Stimulated activated naive CD8-positive, alpha-beta T cell treated with anti-CD3 and anti-CD28 coated beads, Interleukin-15, Interleukin-2, amounts not matched to agents 100 ng/mL and 50 ng/mL, for 24 hours (primary cell): ENCODE measurements at regions not wholly inside any gene's neighbourhood (a gene's known extent, or its start where the extent isn't known, plus 50 kb on each side); places are given as distances from the start of the nearest gene placed in this dataset.
"Not testable (repeated sequence)": the region's sequence is repeated elsewhere in the genome, so short reads cannot be mapped to it uniquely, and the experiment has no call there.

ENCODE experiments used
- H3K27ac Mint-ChIP-seq: one replicate; pipeline ENCODE4 v1.8.0; 2021; ENCODE audit warnings: mild to moderate bottlenecking, mixed read lengths
- H3K27me3 Mint-ChIP-seq: one replicate; pipeline ENCODE4 v1.8.0; 2021; ENCODE audit warnings: mixed read lengths
- H3K36me3 Mint-ChIP-seq: one replicate; pipeline ENCODE4 v1.8.0; 2021; ENCODE audit warnings: low read depth, mixed read lengths
- H3K4me1 Mint-ChIP-seq: one replicate; pipeline ENCODE4 v1.8.0; 2021; ENCODE audit warnings: low read depth, mixed read lengths
- H3K4me3 Mint-ChIP-seq: one replicate; pipeline ENCODE4 v1.8.0; 2021; ENCODE audit warnings: mild to moderate bottlenecking, mixed read lengths
- H3K9me3 Mint-ChIP-seq: one replicate; pipeline ENCODE4 v1.8.0; 2021; ENCODE audit warnings: mixed read lengths

GRCh38 chr14:105770619-105771216, 244.3 kb downstream of the TMEM121 start:
- H3K9me3 Mint-ChIP-seq, H3K27me3 Mint-ChIP-seq, H3K4me1 Mint-ChIP-seq, H3K36me3 Mint-ChIP-seq, H3K4me3 Mint-ChIP-seq, H3K27ac Mint-ChIP-seq: not testable (repeated sequence)

GRCh38 chr14:105771261-105772226, 245.2 kb downstream of the TMEM121 start:
- peaks cover 10% of the 10 kb centered on the region for H3K4me1 Mint-ChIP-seq
- not testable (repeated sequence) for H3K27ac Mint-ChIP-seq

GRCh38 chr14:105772710-105773250, 246.4 kb downstream of the TMEM121 start:
- H3K27ac Mint-ChIP-seq, H3K9me3 Mint-ChIP-seq, H3K36me3 Mint-ChIP-seq, H3K27me3 Mint-ChIP-seq, H3K4me3 Mint-ChIP-seq: not testable (repeated sequence)
- peaks cover 10% of the 10 kb centered on the region for H3K4me1 Mint-ChIP-seq

More at GRCh38 chr14:105771261-105772226, 245.2 kb downstream of the TMEM121 start:
- not testable (repeated sequence) for H3K27me3 Mint-ChIP-seq, H3K36me3 Mint-ChIP-seq, H3K9me3 Mint-ChIP-seq, H3K4me3 Mint-ChIP-seq

- Mint-ChIP-seq H3K36me3 (no peaks in the 10 kb centered on the region), H3K4me3 (peak overlapping the region; percentile 32), H3K9me3 (peaks cover 5% of the 10 kb centered on the region), H3K27ac (no peak overlapping the region), H3K27me3 (no peaks in the 10 kb centered on the region), H3K4me1 (peaks cover 10% of the 10 kb centered on the region)
These were observed 247.2 kb downstream of the TMEM121 start for GRCh38 chr14:105773584-105773983.

- Mint-ChIP-seq H3K27me3 (no peaks in the 10 kb centered on the region), H3K4me1 (peaks cover 10% of the 10 kb centered on the region), H3K4me3 (peak overlapping the region; percentile 32), H3K27ac (no peak overlapping the region), H3K36me3 (no peaks in the 10 kb centered on the region), H3K9me3 (peaks cover 9% of the 10 kb centered on the region)
These were observed 247.6 kb downstream of the TMEM121 start for GRCh38 chr14:105774001-105774400.

- peak overlapping the region; percentile 69 for H3K4me3 Mint-ChIP-seq
- peaks cover 10% of the 10 kb centered on the region for H3K4me1 Mint-ChIP-seq
- H3K9me3 Mint-ChIP-seq: peaks cover 17% of the 10 kb centered on the region
- H3K27me3 Mint-ChIP-seq, H3K27ac Mint-ChIP-seq, H3K36me3 Mint-ChIP-seq: not testable (repeated sequence)
These were observed 248.4 kb downstream of the TMEM121 start for GRCh38 chr14:105774585-105775348.

- H3K27me3 Mint-ChIP-seq, H3K36me3 Mint-ChIP-seq: not testable (repeated sequence)
- H3K4me1 Mint-ChIP-seq: peaks cover 10% of the 10 kb centered on the region
- peak overlapping the region; percentile 69 for H3K4me3 Mint-ChIP-seq
- H3K27ac Mint-ChIP-seq: peak overlapping the region; percentile 61
- H3K9me3 Mint-ChIP-seq: peaks cover 19% of the 10 kb centered on the region
These were observed 249.1 kb downstream of the TMEM121 start for GRCh38 chr14:105775349-105775923.

- not testable (repeated sequence) for H3K27me3 Mint-ChIP-seq, H3K27ac Mint-ChIP-seq, H3K36me3 Mint-ChIP-seq
- Mint-ChIP-seq H3K4me3 (peak overlapping the region; percentile 69), H3K9me3 (peaks cover 19% of the 10 kb centered on the region), H3K4me1 (peaks cover 10% of the 10 kb centered on the region)
These were observed 249.7 kb downstream of the TMEM121 start for GRCh38 chr14:105776112-105776511.

- H3K4me3 Mint-ChIP-seq: no peak overlapping the region
- no peaks in the 10 kb centered on the region for H3K27me3 Mint-ChIP-seq
- peaks cover 23% of the 10 kb centered on the region for H3K9me3 Mint-ChIP-seq
- peaks cover 10% of the 10 kb centered on the region for H3K4me1 Mint-ChIP-seq
- peaks cover 5% of the 10 kb centered on the region for H3K36me3 Mint-ChIP-seq
- no peak overlapping the region for H3K27ac Mint-ChIP-seq
These were observed 250.5 kb downstream of the TMEM121 start for GRCh38 chr14:105776924-105777323.

- H3K27ac Mint-ChIP-seq: no peak overlapping the region
- H3K4me1 Mint-ChIP-seq: no peaks in the 10 kb centered on the region
- H3K27me3 Mint-ChIP-seq: peaks cover 9% of the 10 kb centered on the region
- H3K36me3 Mint-ChIP-seq: peaks cover 5% of the 10 kb centered on the region
- no peak overlapping the region for H3K4me3 Mint-ChIP-seq
- H3K9me3 Mint-ChIP-seq: peaks cover 17% of the 10 kb centered on the region
These were observed 257.3 kb downstream of the TMEM121 start for GRCh38 chr14:105783707-105784106.

- H3K4me1 Mint-ChIP-seq: peaks cover 4% of the 10 kb centered on the region
- peaks cover 24% of the 10 kb centered on the region for H3K27me3 Mint-ChIP-seq
- no peak overlapping the region for H3K4me3 Mint-ChIP-seq
- peaks cover 4% of the 10 kb centered on the region for H3K9me3 Mint-ChIP-seq
- H3K36me3 Mint-ChIP-seq: no peaks in the 10 kb centered on the region
- H3K27ac Mint-ChIP-seq: no peak overlapping the region
These were observed 267.5 kb downstream of the TMEM121 start for GRCh38 chr14:105793836-105794235.

GRCh38 chr14:105797546-105797945, 271.2 kb downstream of the TMEM121 start:
- Mint-ChIP-seq H3K4me3 (no peak overlapping the region), H3K27ac (no peak overlapping the region), H3K4me1 (peaks cover 4% of the 10 kb centered on the region), H3K9me3 (peaks cover 15% of the 10 kb centered on the region), H3K36me3 (no peaks in the 10 kb centered on the region), H3K27me3 (peaks cover 23% of the 10 kb centered on the region)

- Mint-ChIP-seq H3K9me3 (peaks cover 28% of the 10 kb centered on the region), H3K27me3 (peaks cover 6% of the 10 kb centered on the region), H3K36me3 (no peaks in the 10 kb centered on the region), H3K4me3 (no peak overlapping the region), H3K4me1 (no peaks in the 10 kb centered on the region), H3K27ac (no peak overlapping the region)
These were observed 279.3 kb downstream of the TMEM121 start for GRCh38 chr14:105805701-105806100.

GRCh38 chr14:105806568-105806967, 280.2 kb downstream of the TMEM121 start:
- Mint-ChIP-seq H3K4me3 (no peak overlapping the region), H3K4me1 (no peaks in the 10 kb centered on the region), H3K27ac (no peak overlapping the region), H3K9me3 (peaks cover 28% of the 10 kb centered on the region), H3K27me3 (peaks cover 6% of the 10 kb centered on the region), H3K36me3 (no peaks in the 10 kb centered on the region)
